BE2C (cell line): ENCODE measurements at regions not wholly inside any gene's neighbourhood (a gene's known extent, or its start where the extent isn't known, plus 50 kb on each side); places are given as distances from the start of the nearest gene placed in this dataset.

Source experiments
- DNase-seq: peaks from one replicate; pipeline ENCODE4 v3.0.0-alpha.2; 2020
- H3K27me3 ChIP-seq: fragments of 250-450 bp; sonication (Bioruptor Pico); 2 replicates; pipeline ENCODE4 v1.5.1; 2020; ENCODE audit warnings: mild to moderate bottlenecking
- H3K36me3 ChIP-seq: fragments of 250-450 bp; sonication (Bioruptor Pico); 2 replicates; pipeline ENCODE4 v1.5.1; 2020; ENCODE audit warnings: mild to moderate bottlenecking
- H3K4me1 ChIP-seq: fragments of 250-450 bp; sonication (Bioruptor Pico); 2 replicates; pipeline ENCODE4 v1.5.1; 2020
- H3K4me3 ChIP-seq: 2 replicates; pipeline ENCODE4 v1.5.1; 2011; ENCODE audit warnings: low read depth, low read length
- H3K9me3 ChIP-seq: fragments of 250-450 bp; sonication (Bioruptor Pico); 2 replicates; pipeline ENCODE4 v1.5.1; 2020
- CTCF ChIP-seq: IDR thresholded peaks from 2 replicates; pipeline ENCODE4 v1.5.1; 2012; ENCODE audit warnings: mild to moderate bottlenecking, low read depth, low read length

- H3K27me3 ChIP-seq, result no peaks in the 10 kb centered on the region
- H3K4me3 ChIP-seq, result no peak overlapping the region
- TF ChIP-seq CTCF, result no peak
- no peaks in the 10 kb centered on the region for H3K4me1 ChIP-seq
- no peaks in the 10 kb centered on the region for H3K9me3 ChIP-seq
- H3K36me3 ChIP-seq, result no peaks in the 10 kb centered on the region
- no peak for DNase-seq
These were observed 280.8 kb upstream of the UBE2E2 start for GRCh38 chr3:22922317-22922716.

GRCh38 chr3:22923711-22924110 lies 279.4 kb upstream of the UBE2E2 start:
- H3K4me3 ChIP-seq, result no peak overlapping the region
- no peaks in the 10 kb centered on the region for H3K27me3 ChIP-seq
- DNase-seq, result no peak
- no peaks in the 10 kb centered on the region for H3K36me3 ChIP-seq
- TF ChIP-seq CTCF, result no peak
- H3K9me3 ChIP-seq, result no peaks in the 10 kb centered on the region
- H3K4me1 ChIP-seq, result no peaks in the 10 kb centered on the region

- Histone ChIP-seq H3K4me1 (no peaks in the 10 kb centered on the region), H3K36me3 (no peaks in the 10 kb centered on the region), H3K4me3 (no peak overlapping the region), H3K9me3 (no peaks in the 10 kb centered on the region), H3K27me3 (no peaks in the 10 kb centered on the region)
- no peak for DNase-seq
- TF ChIP-seq CTCF, result no peak
These were observed 274.7 kb upstream of the UBE2E2 start for GRCh38 chr3:22928216-22929110.

- no peak for DNase-seq
- H3K27me3 ChIP-seq, result no peaks in the 10 kb centered on the region
- no peak overlapping the region for H3K4me3 ChIP-seq
- no peak for TF ChIP-seq CTCF
- H3K36me3 ChIP-seq, result no peaks in the 10 kb centered on the region
- no peaks in the 10 kb centered on the region for H3K9me3 ChIP-seq
- H3K4me1 ChIP-seq, result no peaks in the 10 kb centered on the region
These were observed 269.9 kb upstream of the UBE2E2 start for GRCh38 chr3:22933051-22933840.

- H3K4me1 ChIP-seq, result no peaks in the 10 kb centered on the region
- H3K27me3 ChIP-seq, result no peaks in the 10 kb centered on the region
- no peaks in the 10 kb centered on the region for H3K9me3 ChIP-seq
- no peak for DNase-seq
- no peak for TF ChIP-seq CTCF
- H3K36me3 ChIP-seq, result no peaks in the 10 kb centered on the region
- no peak overlapping the region for H3K4me3 ChIP-seq
These were observed 269.3 kb upstream of the UBE2E2 start for GRCh38 chr3:22933841-22934116.

GRCh38 chr3:22935040-22935439 lies 268.1 kb upstream of the UBE2E2 start:
- no peak for DNase-seq
- Histone ChIP-seq H3K4me1 (no peaks in the 10 kb centered on the region), H3K4me3 (no peak overlapping the region), H3K36me3 (no peaks in the 10 kb centered on the region), H3K27me3 (no peaks in the 10 kb centered on the region), H3K9me3 (no peaks in the 10 kb centered on the region)
- TF ChIP-seq CTCF, result no peak
